CD4-positive, alpha-beta T cell (primary cell): ENCODE measurements at regions not wholly inside any gene's neighbourhood (a gene's known extent, or its start where the extent isn't known, plus 50 kb on each side); places are given as distances from the start of the nearest gene placed in this dataset.

Source experiments
- ATAC-seq: fragments of 200-7000 bp; cut with Tn5 transposase; one replicate; pipeline ENCODE4 v1.10.0; 2022; ENCODE audit warnings: mild to moderate bottlenecking; ENCODE audit not compliant: poor library complexity
- CTCF ChIA-PET: fragments of 350-600 bp; sonication (Branson Sonifier 250); formaldehyde crosslinking; loops from one replicate; lab custom pipeline; 2021; ENCODE audit warnings: antibody characterized with exemption, inconsistent platforms; lab: Charles Lee
- POLR2A ChIA-PET: fragments of 350-600 bp; sonication (Branson Sonifier 250); formaldehyde crosslinking; loops from one replicate; lab custom pipeline; 2021; ENCODE audit warnings: antibody characterized with exemption, inconsistent platforms; lab: Charles Lee
- DNase-seq, 14 experiments: peaks; one replicate each; pipeline ENCODE4 v3.0.0-alpha.2; 2013 to 2020; ENCODE audit warnings: mixed read lengths in 2 of 14
- H3K27ac ChIP-seq, 2 donors: one replicate each; pipeline versions ENCODE4 v1.5.1 to v1.7.0; 2013; ENCODE audit warnings: low read length in 2 of 2, low read depth in 1 of 2, mild to moderate bottlenecking in 1 of 2
- H3K27me3 ChIP-seq, 2 experiments: 1 replicate in 1 of 2; 2 replicates in 1 of 2; pipeline versions ENCODE4 v1.6.1 to v1.7.0; 2013; ENCODE audit warnings: low read length in 2 of 2, control low read depth in 1 of 2, mild to moderate bottlenecking in 1 of 2, moderate library complexity in 1 of 2; ENCODE audit not compliant: insufficient read depth in 2 of 2, control insufficient read depth in 1 of 2
- H3K36me3 ChIP-seq: one replicate; pipeline ENCODE4 v1.6.1; 2013; ENCODE audit warnings: low read length, control low read depth; ENCODE audit not compliant: insufficient read depth
- H3K4me1 ChIP-seq: one replicate; pipeline ENCODE4 v1.6.1; 2013; ENCODE audit warnings: low read length, control low read depth; ENCODE audit not compliant: insufficient read depth
- H3K4me3 ChIP-seq: one replicate; pipeline ENCODE4 v1.5.1; 2013; ENCODE audit warnings: mild to moderate bottlenecking, low read length, moderate library complexity
- H3K9me3 ChIP-seq, 2 experiments: 1 replicate in 1 of 2; 2 replicates in 1 of 2; pipeline versions ENCODE4 v1.6.1 to v1.7.0; 2013; ENCODE audit warnings: low read length in 2 of 2, mild to moderate bottlenecking in 2 of 2, control low read depth in 1 of 2, moderate library complexity in 1 of 2; ENCODE audit not compliant: control insufficient read depth in 1 of 2, insufficient read depth in 1 of 2
- H3K27ac Mint-ChIP-seq: one replicate; pipeline ENCODE4 v1.8.0; 2020; ENCODE audit warnings: mixed read lengths
- H3K27me3 Mint-ChIP-seq: one replicate; pipeline ENCODE4 v1.8.0; 2021; ENCODE audit warnings: mixed read lengths
- H3K36me3 Mint-ChIP-seq: one replicate; pipeline ENCODE4 v1.8.0; 2021; ENCODE audit warnings: low read depth, mixed read lengths
- H3K4me1 Mint-ChIP-seq: one replicate; pipeline ENCODE4 v1.8.0; 2021; ENCODE audit warnings: low read depth, mixed read lengths
- H3K4me3 Mint-ChIP-seq: one replicate; pipeline ENCODE4 v1.8.0; 2020; ENCODE audit warnings: mild to moderate bottlenecking, mixed read lengths
- H3K9me3 Mint-ChIP-seq: one replicate; pipeline ENCODE4 v1.8.0; 2020; ENCODE audit warnings: mixed read lengths
- CTCF ChIP-seq: fragments of 200-600 bp; IDR thresholded peaks from one replicate; pipeline ENCODE4 v1.8.0; 2022; ENCODE audit warnings: antibody characterized with exemption, mild to moderate bottlenecking
- intact Hi-C, 2 experiments: fragments of 100-400 bp; cut with DNase I in 1 of 2; cut with micrococcal nuclease in 1 of 2; formaldehyde crosslinking; loops; one replicate each; pipeline versions ENCODE4 v1.15.1 to v1.9.0; 2023 to 2025; cut with DNase I, micrococcal nuclease

GRCh38 chr13:22625691-22626090 lies 555.1 kb upstream of the SGCG start:
- ATAC-seq (no peak), DNase-seq (no peak)
- H3K4me3 Mint-ChIP-seq: no peak overlapping the region
- H3K9me3 Mint-ChIP-seq: peaks cover 2% of the 10 kb centered on the region
- no peaks in the 10 kb centered on the region for H3K36me3 Mint-ChIP-seq
- H3K27ac Mint-ChIP-seq: no peak overlapping the region
- no peak for TF ChIP-seq CTCF
- ChIA-PET CTCF (no interaction called here), POLR2A (no interaction called here)
- no peaks in the 10 kb centered on the region for H3K4me1 Mint-ChIP-seq
- no peak overlapping the region for H3K27ac ChIP-seq
- H3K27me3 ChIP-seq: no peaks in the 10 kb centered on the region
- no peaks in the 10 kb centered on the region for H3K4me1 ChIP-seq
- H3K36me3 ChIP-seq: no peaks in the 10 kb centered on the region
- intact Hi-C loops: no loop called here
- H3K9me3 ChIP-seq: no peaks in the 10 kb centered on the region
- no peak overlapping the region for H3K4me3 ChIP-seq
- H3K27me3 Mint-ChIP-seq: no peaks in the 10 kb centered on the region

GRCh38 chr13:22629374-22629773 lies 551.4 kb upstream of the SGCG start:
- Histone ChIP-seq H3K27ac (no peak overlapping the region), H3K36me3 (no peaks in the 10 kb centered on the region), H3K4me1 (no peaks in the 10 kb centered on the region), H3K9me3 (no peaks in the 10 kb centered on the region), H3K4me3 (no peak overlapping the region), H3K27me3 (no peaks in the 10 kb centered on the region)
- Mint-ChIP-seq H3K4me3 (no peak overlapping the region), H3K36me3 (no peaks in the 10 kb centered on the region), H3K4me1 (no peaks in the 10 kb centered on the region), H3K9me3 (peaks cover 5% of the 10 kb centered on the region), H3K27me3 (no peaks in the 10 kb centered on the region), H3K27ac (no peak overlapping the region)
- intact Hi-C loops: no loop called here
- ChIA-PET POLR2A (no interaction called here), CTCF (no interaction called here)
- DNase-seq: no peak
- ATAC-seq: no peak
- no peak for TF ChIP-seq CTCF

GRCh38 chr13:22642088-22642487 lies 538.7 kb upstream of the SGCG start:
- H3K4me3 ChIP-seq: no peak overlapping the region
- no peaks in the 10 kb centered on the region for H3K27me3 ChIP-seq
- Mint-ChIP-seq H3K4me1 (no peaks in the 10 kb centered on the region), H3K27ac (no peak overlapping the region), H3K4me3 (no peak overlapping the region), H3K36me3 (no peaks in the 10 kb centered on the region), H3K9me3 (no peaks in the 10 kb centered on the region), H3K27me3 (no peaks in the 10 kb centered on the region)
- H3K27ac ChIP-seq: no peak overlapping the region
- peaks cover 0 to 19% of the 10 kb centered on the region in 2 experiments for H3K9me3 ChIP-seq
- no peaks in the 10 kb centered on the region for H3K4me1 ChIP-seq
- POLR2A ChIA-PET: no interaction called here
- ATAC-seq (no peak), DNase-seq (no peak)
- CTCF ChIA-PET: no interaction called here
- H3K36me3 ChIP-seq: no peaks in the 10 kb centered on the region
- intact Hi-C loops: no loop called here
- no peak for TF ChIP-seq CTCF
